ENCODE measurements at regions not wholly inside any gene's neighbourhood (a gene's known extent, or its start where the extent isn't known, plus 50 kb on each side); places are given as distances from the start of the nearest gene placed in this dataset.

DNA sequence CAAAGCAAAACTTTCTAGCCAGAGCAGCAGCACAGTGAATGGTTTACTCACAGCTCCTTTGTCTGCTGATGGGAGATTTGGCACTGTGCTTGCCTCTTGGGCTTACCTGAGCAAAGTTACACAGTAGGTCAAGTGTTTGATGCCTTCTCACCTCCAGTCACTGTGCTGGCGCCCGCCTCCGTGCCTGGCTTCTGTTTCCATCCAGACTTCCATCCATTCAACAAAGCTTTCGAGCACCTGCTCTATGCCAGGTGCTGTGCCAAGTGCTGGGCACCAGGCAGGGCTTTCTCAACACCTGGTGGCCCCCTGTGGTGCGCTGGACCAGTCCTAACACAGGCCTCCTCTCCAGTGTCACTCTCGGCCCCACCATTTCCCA is 199.2 kb upstream of the EEA1 start:
- H3K27me3 Mint-ChIP-seq (ENCODE audit: low read depth): peaks cover 4% of the 10 kb centered on the region
- peak overlapping the region in 2 of 3 experiments; percentile 29 to 65 for H3K27ac Mint-ChIP-seq
- no peaks in the 10 kb centered on the region for H3K36me3 Mint-ChIP-seq (ENCODE audit: low read depth)
- H3K4me1 Mint-ChIP-seq: peaks cover 23% of the 10 kb centered on the region
- H3K4me3 Mint-ChIP-seq: no peak overlapping the region
- no peaks in the 10 kb centered on the region for H3K9me3 Mint-ChIP-seq
- TF ChIP-seq CTCF (IDR thresholded peaks at IDR 0.05; ENCODE audit: unreplicated experiment in 3 of 3): no peak

DNA sequence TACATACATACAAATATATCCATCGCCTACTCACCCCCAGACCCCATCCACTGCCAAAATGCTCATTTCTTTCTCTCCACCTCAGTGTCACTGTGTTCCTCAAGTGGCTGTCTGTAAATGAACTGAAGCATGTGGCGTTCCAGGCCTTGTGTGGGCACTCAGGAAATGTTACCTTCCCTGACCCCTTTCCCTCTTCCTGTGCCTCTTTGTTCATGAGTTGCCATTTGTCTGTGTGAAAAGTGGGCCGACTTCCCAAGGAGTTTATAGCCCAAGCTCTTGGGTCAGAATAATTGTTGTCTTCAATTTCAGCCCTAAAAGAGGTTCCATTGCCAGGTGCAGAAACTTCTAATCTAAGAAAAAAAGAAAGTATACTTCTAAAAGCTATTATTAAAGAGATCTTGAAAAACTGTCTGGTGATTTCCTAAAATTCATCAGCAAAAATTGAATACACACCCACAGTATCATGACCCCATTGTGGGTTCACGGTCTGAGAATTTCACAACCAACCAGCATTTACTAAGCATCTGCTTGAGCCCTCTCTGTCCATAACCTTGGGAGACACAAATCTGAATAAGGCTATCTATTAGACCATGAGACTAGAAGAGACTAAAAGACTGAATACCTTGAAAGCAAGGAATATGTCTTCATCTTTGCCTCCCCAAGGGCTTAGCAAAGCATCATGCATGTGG is 201.4 kb upstream of the EEA1 start:
- H3K9me3 Mint-ChIP-seq: no peaks in the 10 kb centered on the region
- no peak overlapping the region for H3K4me3 Mint-ChIP-seq

DNA sequence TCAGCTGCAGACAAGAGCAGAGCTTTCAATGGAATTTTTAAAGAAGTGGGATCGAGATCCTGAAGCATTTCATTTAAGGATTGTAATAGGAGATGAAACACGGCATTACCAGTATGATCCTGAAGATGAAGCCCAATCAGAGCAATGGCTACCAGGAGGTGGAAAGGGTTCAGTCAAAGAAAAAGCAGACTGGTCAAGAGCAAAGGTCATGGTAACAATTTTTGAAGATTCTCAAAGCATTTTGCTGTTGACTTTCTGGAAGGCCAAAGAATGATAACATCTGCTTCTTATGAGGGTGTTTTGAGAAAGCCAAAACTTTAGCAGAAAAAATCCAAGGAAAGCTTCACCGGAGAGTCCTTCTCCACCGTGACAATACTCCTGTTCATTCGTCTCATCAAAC is 204.3 kb upstream of the EEA1 start:
- H3K9me3 Mint-ChIP-seq: no peaks in the 10 kb centered on the region
- no peak for TF ChIP-seq CTCF (IDR thresholded peaks at IDR 0.05; ENCODE audit: unreplicated experiment in 3 of 3)
- H3K36me3 Mint-ChIP-seq (ENCODE audit: low read depth): no peaks in the 10 kb centered on the region
- no peak overlapping the region for H3K4me3 Mint-ChIP-seq
- peaks cover 37% of the 10 kb centered on the region for H3K4me1 Mint-ChIP-seq
- H3K27ac Mint-ChIP-seq: peak overlapping the region in 1 of 3 experiments; percentile 37
- H3K27me3 Mint-ChIP-seq (ENCODE audit: low read depth): no peaks in the 10 kb centered on the region

More for the DNA sequence above, 201.4 kb upstream of the EEA1 start:
- Mint-ChIP-seq H3K36me3 (ENCODE audit: low read depth) (no peaks in the 10 kb centered on the region), H3K27ac (peak overlapping the region; percentile 14 to 80 (median 25)), H3K27me3 (ENCODE audit: low read depth) (peaks cover 4% of the 10 kb centered on the region), H3K4me1 (peaks cover 33% of the 10 kb centered on the region)
- TF ChIP-seq CTCF (IDR thresholded peaks at IDR 0.05; ENCODE audit: unreplicated experiment in 3 of 3): no peak

DNA sequence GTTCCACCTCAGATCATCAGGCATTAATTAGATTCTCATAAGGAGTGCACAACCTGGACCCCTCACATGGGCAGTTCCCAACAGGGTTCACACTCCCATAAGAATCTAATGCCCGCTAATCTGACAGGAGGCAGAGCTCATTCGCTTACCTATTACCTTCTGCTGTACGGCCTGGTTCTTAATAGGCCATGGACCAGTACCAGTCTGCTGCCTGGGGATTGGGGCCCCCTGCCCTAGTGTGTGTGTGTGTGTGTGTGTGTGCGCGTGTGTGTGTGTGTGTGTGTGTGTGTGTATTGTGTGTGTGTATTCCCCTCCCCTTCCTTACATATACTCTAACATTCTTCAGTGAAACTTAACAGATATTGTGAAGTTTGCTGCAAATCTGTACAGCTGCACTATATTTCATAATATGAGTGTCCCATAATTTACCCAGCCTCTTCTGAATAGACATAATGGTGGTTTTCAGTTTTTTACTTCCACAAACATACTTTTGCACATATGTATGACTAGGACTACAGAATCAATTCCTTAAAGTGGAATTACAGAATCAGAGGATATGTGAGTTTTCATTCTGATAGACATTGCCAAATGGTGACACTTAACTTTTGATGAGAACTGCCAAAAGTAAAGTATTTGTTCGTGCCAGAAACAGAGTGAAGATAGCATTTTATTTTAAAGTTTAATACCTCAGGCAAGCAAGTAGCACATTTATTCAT is 205.2 kb upstream of the EEA1 start:
- Mint-ChIP-seq H3K36me3 (ENCODE audit: low read depth) (no peaks in the 10 kb centered on the region), H3K4me1 (peaks cover 42% of the 10 kb centered on the region), H3K4me3 (no peak overlapping the region), H3K27ac (peak overlapping the region; percentile 81 to 96 (median 94)), H3K27me3 (ENCODE audit: low read depth) (no peaks in the 10 kb centered on the region), H3K9me3 (no peaks in the 10 kb centered on the region)
- TF ChIP-seq CTCF (IDR thresholded peaks at IDR 0.05; ENCODE audit: unreplicated experiment in 3 of 3): no peak

- H3K4me3 Mint-ChIP-seq: no peak overlapping the region
- no peaks in the 10 kb centered on the region for H3K27me3 Mint-ChIP-seq (ENCODE audit: low read depth)
- no peak for TF ChIP-seq CTCF (IDR thresholded peaks at IDR 0.05; ENCODE audit: unreplicated experiment in 3 of 3)
- H3K36me3 Mint-ChIP-seq (ENCODE audit: low read depth): no peaks in the 10 kb centered on the region
- H3K27ac Mint-ChIP-seq: peak overlapping the region; percentile 88 to 96 (median 94)
- H3K4me1 Mint-ChIP-seq: peaks cover 42% of the 10 kb centered on the region
- no peaks in the 10 kb centered on the region for H3K9me3 Mint-ChIP-seq
Observed at GRCh38 chr12:93134893-93135285, 205.8 kb upstream of the EEA1 start.

Measured in nephron (organoid).